Activated CD8-positive, alpha-beta memory T cell treated with anti-CD3 and anti-CD28 coated beads, Interleukin-2, amount 50 U/mL, for 24 hours (primary cell): ENCODE measurements at regions not wholly inside any gene's neighbourhood (a gene's known extent, or its start where the extent isn't known, plus 50 kb on each side); places are given as distances from the start of the nearest gene placed in this dataset.

Experiments
- DNase-seq: peaks from one replicate; pipeline ENCODE4 v3.0.0-alpha.2; 2020; ENCODE audit errors: extremely low read depth

GRCh38 chr15:85976986-85977385 is 102.7 kb upstream of the AGBL1 start:
- DNase-seq: no peak

- DNase-seq: no peak
Measured at GRCh38 chr15:85977586-85977985, 102.1 kb upstream of the AGBL1 start.

GRCh38 chr15:85979929-85980328 is 99.7 kb upstream of the AGBL1 start:
- no peak for DNase-seq

- no peak for DNase-seq
Measured at GRCh38 chr15:85980946-85981345, 98.7 kb upstream of the AGBL1 start.

- DNase-seq: no peak
Measured at GRCh38 chr15:85984241-85984640, 95.4 kb upstream of the AGBL1 start.

GRCh38 chr15:85986116-85986515 is 93.6 kb upstream of the AGBL1 start:
- DNase-seq: no peak

- DNase-seq: no peak
Measured at GRCh38 chr15:85986741-85987140, 92.9 kb upstream of the AGBL1 start.

GRCh38 chr15:85988741-85989140 is 90.9 kb upstream of the AGBL1 start:
- DNase-seq: no peak

GRCh38 chr15:85992224-85992623 is 87.4 kb upstream of the AGBL1 start:
- DNase-seq: no peak

GRCh38 chr15:85993116-85993515 is 86.6 kb upstream of the AGBL1 start:
- no peak for DNase-seq

- no peak for DNase-seq
Measured at GRCh38 chr15:85997618-85998017, 82.1 kb upstream of the AGBL1 start.

- no peak for DNase-seq
Measured at GRCh38 chr15:85999658-86000057, 80.0 kb upstream of the AGBL1 start.

- DNase-seq: no peak
Measured at GRCh38 chr15:86001200-86001599, 78.5 kb upstream of the AGBL1 start.

GRCh38 chr15:86002444-86002843 is 77.2 kb upstream of the AGBL1 start:
- no peak for DNase-seq

GRCh38 chr15:86004061-86004460 is 75.6 kb upstream of the AGBL1 start:
- DNase-seq: no peak

GRCh38 chr15:86006546-86006945 is 73.1 kb upstream of the AGBL1 start:
- DNase-seq: no peak

- DNase-seq: no peak
Measured at GRCh38 chr15:86009727-86010126, 69.9 kb upstream of the AGBL1 start.

- no peak for DNase-seq
Measured at GRCh38 chr15:86010398-86010797, 69.3 kb upstream of the AGBL1 start.

- DNase-seq: no peak
Measured at GRCh38 chr15:86010891-86011290, 68.8 kb upstream of the AGBL1 start.

GRCh38 chr15:86014016-86014415 is 65.7 kb upstream of the AGBL1 start:
- DNase-seq: no peak

- DNase-seq: no peak
Measured at GRCh38 chr15:86016750-86017149, 62.9 kb upstream of the AGBL1 start.

- DNase-seq: no peak
Measured at GRCh38 chr15:86018679-86019078, 61.0 kb upstream of the AGBL1 start.

GRCh38 chr15:86021281-86022264 is 58.1 kb upstream of the AGBL1 start:
- no peak for DNase-seq

- no peak for DNase-seq
Measured at GRCh38 chr15:86028961-86029360, 50.7 kb upstream of the AGBL1 start.
